Stimulated activated CD8-positive, alpha-beta memory T cell treated with anti-CD3 and anti-CD28 coated beads, Interleukin-4, amount 100 ng/mL, for 48 hours (primary cell): ENCODE measurements at regions not wholly inside any gene's neighbourhood (a gene's known extent, or its start where the extent isn't known, plus 50 kb on each side); places are given as distances from the start of the nearest gene placed in this dataset.

Experiments
- DNase-seq: peaks from one replicate; pipeline ENCODE4 v3.0.0-alpha.2; 2020

DNA sequence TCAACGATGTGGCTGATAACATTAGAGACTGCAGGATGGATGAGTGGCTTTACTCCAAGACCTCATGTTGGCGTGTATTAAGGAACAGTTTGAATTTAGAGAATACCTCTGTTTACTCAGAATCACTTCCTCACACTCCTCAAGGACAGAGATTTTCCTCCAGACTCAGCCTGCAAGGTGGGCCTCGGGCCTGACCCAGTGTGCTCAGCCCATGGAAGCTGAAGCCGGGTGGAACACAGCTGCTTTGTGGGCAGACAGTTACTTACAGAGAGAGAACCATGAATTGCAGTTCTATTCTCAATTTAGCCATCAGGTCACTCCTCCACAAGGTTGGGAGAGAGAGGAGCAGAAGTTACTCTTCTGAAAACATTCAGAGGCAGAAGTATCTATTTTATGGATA lies 135.8 kb downstream of the SNX19 start:
- DNase-seq, result no peak

GRCh38 chr11:130781931-130782330 lies 134.3 kb downstream of the SNX19 start:
- no peak for DNase-seq

DNA sequence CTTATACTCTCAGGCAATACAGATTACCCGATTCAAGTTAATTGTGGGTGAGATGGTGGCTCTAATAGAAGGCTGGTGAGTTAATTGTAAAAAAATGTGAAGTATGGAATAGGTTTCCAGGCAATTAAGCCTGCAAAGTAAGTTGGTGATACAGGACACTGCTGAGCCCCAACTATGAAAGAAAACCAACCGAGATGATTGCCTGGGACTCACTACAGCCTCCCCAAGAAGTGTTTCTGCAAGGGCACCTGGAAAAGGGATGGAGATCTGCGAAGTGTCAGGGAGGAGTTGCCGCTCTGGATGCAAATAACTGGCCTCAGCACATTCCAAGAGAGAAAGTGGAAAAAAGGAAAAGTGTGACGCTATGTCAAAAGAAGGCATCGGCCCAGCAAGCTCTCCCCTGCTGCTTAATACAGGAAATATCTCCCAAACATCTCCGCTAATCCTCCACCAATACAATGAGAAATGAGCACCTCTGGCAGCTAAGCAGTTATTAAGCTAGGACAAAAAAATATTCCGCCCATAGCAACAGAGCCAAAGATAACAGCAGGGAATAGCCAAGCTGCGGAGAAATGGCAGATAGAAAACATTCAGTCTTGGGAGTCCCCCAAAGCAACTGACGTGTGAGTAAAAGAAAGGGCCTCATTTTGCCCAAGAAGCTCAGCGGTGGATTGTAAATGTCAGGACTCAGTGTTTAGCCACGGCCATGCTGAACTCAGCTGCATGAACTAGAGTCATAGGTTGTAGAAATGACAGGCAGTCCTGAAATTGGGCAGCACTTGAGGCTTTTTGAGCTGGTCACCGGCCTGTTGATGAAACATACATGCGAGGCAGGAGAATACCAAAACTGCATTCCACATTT lies 133.7 kb downstream of the SNX19 start:
- no peak for DNase-seq

DNA sequence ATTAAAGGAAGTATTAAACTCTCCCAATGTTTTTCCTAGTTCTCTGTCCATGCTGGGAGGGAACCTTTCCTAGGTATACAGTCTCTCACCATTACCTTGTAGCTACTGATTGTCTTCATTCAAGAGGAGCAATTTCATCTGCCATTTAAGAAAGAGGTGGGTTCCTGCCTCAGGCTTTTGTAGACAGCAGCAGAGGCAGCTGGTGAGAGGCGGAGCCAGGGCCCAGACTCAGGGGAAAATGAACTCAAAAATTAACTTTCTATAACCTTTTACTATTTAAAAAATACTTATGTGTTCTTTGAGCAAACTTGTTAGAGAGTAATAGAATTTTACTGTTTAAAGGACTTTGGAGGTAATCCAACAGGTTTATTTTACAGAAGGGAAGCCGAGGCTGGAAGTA lies 133.0 kb downstream of the SNX19 start:
- no peak for DNase-seq

DNA sequence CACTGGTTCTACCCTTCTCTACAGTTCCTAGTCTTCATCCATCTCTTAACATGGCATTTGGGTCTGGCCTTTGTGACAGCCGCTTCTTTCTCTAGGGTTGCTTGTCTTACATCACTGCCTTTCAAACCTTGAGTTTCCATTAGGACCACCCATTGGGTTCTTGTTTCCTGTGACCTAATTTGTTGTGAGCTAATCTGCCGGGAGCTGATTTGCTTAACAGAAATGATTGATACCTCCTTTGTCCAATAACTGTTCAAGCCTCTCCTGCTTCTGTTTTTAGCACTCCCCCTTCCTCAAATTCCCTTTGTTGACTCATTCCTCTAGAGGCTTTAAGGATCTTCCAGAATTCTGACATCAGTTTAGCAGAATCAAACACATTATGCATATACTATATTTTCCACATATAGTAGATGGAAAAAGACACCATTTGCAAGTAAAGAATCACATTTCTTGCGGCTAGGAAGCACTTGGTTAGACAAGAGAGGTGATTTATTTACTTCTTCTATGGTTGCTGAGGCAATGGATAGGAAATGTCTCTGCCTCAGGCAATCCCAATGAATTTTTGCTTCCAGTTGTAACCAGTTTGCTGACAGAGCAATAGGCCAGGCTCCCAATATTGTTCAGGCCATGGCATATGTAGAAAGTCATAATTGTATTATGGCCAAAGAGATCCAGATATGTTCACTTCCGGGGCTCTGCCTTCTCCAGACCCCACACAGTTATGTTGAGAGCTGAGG lies 130.7 kb downstream of the SNX19 start:
- no peak for DNase-seq

- no peak for DNase-seq
Measured at GRCh38 chr11:130786586-130786985, 129.7 kb downstream of the SNX19 start.

DNA sequence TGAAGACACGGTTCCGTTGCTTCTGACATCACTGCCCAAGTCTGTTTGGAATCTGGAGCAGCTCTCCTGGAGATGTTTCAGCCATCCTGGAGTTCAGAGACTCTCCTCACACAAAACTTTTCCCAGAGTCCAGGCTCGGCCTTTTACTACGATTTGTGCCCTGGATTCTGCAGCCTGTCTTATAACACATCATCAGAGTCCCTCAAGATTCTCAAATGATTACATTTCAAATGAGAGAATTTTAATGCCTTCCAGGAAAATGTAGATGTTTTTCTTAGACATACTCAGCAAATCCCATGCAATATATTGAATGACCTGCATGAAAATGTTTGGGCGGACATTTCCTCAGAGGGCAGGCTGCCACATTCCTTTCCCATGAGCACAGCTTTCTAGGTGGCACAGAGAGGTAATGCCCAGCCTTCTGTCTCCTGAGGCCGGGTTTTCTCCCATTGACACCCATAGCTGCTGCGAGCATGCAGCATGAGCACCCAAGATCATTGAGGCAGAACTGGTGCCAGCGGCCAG lies 129.1 kb downstream of the SNX19 start:
- DNase-seq, result no peak

GRCh38 chr11:130787973-130788570 lies 128.2 kb downstream of the SNX19 start:
- no peak for DNase-seq

GRCh38 chr11:130789056-130789640 lies 127.1 kb downstream of the SNX19 start:
- DNase-seq, result no peak

DNA sequence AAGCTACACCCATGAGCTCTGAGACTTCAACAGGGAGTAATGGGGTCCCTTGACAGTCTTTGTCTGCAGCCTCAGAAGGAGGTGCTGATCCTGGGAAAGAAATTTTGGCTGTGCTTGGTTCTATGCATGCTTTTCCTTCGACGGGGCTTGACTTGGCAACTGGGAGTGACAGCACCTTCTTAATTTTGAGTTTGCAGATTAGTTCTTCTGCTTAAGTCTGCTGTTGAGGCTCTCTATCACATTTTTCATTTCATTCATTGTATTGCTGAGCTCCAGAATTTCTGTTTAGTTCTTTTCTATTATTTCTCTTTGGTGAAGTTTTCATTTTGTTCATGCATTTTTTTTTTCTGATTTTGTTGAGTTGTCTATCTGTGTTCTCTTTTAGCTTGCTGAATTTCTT lies 125.6 kb downstream of the SNX19 start:
- DNase-seq, result no peak

DNA sequence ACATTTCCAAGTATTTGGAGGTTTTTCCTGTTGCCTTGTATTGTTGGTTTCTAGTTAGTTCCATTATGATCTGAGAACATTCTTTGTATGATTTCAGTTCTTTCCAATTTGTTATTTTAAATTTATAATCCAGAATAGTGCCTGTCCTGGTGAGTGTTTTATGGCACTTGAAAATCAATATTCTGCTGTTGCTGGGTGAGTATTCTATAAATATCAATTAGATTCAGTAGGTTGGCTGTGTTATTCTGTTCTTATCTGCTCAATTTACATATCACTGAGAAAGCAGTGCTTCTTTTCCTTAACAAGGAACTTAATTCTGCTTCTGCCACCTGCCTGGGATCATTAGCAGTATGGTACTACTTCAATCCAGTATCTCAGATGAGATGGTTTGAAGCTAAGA lies 123.5 kb downstream of the SNX19 start:
- DNase-seq, result no peak

DNA sequence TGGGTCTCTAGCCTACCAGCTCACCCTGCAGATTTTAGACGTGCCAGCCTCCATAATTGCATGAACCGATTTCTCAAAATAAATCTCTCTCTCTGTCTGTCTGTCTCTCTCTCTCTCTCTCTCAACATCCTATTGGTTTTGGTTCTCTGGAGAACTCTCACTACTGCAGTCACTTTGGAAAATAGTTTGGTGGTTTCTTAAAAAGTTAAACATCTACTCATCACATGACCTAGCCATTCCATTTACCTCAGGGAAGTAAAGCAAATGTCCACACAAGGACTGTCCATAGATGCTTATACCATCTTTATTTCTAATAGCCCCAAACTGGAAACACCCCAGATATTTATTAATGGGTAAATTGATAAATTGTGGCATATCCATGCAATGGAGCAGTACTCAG lies 119.5 kb downstream of the SNX19 start:
- DNase-seq, result no peak

- no peak for DNase-seq
Measured at GRCh38 chr11:130798280-130798679, 118.0 kb downstream of the SNX19 start.

DNA sequence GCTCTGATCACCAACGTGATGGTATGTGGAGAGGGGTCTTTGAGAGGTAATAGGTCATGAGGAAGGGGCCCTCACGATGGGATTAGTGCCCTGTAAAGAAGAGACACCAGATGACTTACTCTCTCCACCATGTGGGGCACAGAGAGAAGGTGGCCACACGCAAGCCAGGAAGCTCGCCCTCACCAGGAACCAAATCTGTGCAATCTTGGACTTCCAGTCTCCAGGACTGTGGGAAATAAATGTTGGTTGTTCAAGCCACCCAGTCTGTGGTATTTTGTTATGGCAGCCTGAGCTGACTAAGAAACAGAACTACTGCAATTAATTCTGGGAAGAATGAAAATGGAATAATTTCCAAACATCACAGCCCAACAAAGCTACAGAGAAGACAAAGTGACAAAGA lies 117.5 kb downstream of the SNX19 start:
- no peak for DNase-seq

DNA sequence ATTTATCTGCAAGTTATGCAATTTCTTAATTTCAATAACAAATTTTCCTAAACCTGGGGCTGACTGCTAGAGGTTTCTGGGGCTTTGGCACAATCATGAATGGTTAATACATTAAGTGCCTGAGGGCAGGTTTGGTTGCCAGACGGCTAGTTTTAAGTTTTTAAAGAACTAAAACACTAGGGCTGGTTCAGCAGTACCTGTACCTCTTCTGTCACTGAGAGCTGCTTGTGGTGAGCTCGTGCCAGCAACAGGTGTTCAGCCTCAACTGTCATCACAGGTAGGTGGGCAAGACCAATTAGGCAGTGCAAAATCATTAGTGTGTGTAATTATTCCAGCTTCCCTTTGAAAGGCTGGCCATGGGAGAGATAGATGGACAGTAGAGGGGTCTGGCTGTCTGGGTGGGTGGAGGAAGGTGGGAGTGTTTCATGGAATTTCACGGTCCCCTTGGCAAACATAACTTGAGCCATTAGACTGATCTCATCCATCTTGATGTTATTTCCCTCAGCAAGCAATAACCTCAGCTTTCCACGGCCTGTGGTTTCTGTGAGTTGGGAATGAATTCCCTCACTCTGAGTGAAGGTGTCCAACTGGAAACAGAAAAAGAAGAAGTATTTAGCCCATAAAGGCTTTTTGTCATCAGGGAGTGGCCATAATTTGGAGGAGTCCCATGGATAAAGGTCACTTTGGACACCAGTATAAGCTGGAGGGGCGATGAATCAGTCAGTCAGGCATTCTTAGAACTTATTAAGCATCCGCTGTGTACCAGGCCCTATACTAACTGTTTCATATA lies 114.8 kb downstream of the SNX19 start:
- DNase-seq, result no peak

DNA sequence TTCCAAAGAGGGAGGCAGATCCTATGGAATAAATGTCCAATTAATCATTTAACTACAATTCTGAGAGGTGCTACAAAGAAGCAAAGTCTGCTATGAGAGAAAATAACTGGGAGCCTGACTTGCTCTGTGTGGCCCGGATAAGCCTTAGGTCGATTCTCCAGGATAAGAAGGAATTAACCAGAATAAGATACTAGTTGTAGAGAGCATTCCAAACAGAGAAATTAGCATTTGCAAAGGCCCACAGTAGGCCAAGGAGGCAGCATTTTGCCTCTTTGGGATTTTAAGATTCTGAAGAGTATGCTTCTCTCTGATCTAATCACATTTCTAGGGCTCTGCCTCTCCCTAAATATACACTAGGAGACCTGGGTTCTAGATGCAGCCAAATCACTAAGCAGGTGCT lies 113.7 kb downstream of the SNX19 start:
- DNase-seq, result no peak

- no peak for DNase-seq
Measured at GRCh38 chr11:130804306-130805076, 111.8 kb downstream of the SNX19 start.

- DNase-seq, result no peak
Measured at GRCh38 chr11:130806746-130807145, 109.5 kb downstream of the SNX19 start.

DNA sequence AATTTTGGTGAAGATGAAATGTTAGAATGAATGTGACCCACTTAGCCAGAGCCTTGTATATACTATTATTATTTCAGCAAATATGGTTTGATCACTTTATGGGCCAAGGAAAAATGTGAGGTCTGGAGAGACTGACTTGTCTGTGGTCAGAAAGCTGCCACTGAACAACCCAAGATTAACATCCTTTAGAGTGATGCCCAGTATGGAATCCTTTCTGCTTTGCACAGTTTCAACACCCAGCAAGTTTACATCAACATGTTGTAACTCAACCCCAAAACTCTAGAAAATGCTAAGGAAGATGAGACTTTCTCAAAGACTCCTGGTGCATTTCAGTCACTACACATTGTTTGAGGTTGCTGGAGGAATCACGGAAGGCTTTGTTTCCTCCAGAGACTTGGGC lies 107.7 kb downstream of the SNX19 start:
- DNase-seq, result no peak

GRCh38 chr11:130813196-130813595 lies 103.1 kb downstream of the SNX19 start:
- DNase-seq, result no peak

DNA sequence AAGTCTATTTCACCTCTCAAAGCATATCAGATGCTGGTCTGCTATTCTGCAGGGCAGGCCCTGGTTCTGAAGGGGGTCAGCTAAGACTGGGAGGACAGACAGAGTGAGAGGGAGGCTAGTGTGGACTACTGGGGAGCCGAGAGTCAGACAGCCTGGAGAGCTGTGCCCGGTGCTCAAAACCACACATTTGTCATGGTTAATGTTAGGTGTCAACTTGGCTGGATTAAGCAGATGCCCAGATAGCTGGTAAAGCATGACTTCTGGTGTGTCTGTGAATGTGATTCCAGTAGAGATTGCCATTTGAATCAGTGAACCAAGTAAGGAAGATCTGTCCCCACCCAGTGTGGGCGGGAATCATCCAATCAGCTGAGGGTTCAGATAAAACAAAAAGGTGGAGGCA lies 102.6 kb downstream of the SNX19 start:
- no peak for DNase-seq
